GM12872 (cell line): ENCODE measurements at regions not wholly inside any gene's neighbourhood (a gene's known extent, or its start where the extent isn't known, plus 50 kb on each side); places are given as distances from the start of the nearest gene placed in this dataset.

Source experiments
- TF ChIP-seq, protein P1 (sequence below): IDR thresholded peaks from 3 replicates; pipeline ENCODE4 v1.5.1; 2011; ENCODE audit warnings: low read depth, mild to moderate bottlenecking, low read length, moderate library complexity; ENCODE audit not compliant: insufficient read depth

DNA sequence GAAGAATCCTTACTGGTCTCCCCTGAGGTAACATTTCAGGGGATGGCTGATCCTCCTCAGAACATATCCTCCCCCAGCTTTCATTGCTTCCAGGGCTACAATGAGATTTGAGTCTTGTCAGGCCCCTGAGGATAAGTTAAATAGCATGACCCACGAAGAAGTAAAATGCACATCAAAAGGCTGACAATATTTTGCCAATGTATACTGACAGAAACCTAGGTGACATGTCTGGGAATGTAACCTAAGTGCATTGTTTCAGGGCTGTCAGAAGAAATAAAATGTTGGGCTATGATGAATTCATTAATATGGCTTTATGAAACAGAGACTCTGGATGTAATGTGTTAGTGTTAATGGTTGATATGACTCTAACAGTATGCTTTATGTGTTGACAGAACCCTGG, 471.5 kb downstream of the HDGFL1 start:
- TF ChIP-seq, protein P1, sequence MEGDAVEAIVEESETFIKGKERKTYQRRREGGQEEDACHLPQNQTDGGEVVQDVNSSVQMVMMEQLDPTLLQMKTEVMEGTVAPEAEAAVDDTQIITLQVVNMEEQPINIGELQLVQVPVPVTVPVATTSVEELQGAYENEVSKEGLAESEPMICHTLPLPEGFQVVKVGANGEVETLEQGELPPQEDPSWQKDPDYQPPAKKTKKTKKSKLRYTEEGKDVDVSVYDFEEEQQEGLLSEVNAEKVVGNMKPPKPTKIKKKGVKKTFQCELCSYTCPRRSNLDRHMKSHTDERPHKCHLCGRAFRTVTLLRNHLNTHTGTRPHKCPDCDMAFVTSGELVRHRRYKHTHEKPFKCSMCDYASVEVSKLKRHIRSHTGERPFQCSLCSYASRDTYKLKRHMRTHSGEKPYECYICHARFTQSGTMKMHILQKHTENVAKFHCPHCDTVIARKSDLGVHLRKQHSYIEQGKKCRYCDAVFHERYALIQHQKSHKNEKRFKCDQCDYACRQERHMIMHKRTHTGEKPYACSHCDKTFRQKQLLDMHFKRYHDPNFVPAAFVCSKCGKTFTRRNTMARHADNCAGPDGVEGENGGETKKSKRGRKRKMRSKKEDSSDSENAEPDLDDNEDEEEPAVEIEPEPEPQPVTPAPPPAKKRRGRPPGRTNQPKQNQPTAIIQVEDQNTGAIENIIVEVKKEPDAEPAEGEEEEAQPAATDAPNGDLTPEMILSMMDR, result no peak

DNA sequence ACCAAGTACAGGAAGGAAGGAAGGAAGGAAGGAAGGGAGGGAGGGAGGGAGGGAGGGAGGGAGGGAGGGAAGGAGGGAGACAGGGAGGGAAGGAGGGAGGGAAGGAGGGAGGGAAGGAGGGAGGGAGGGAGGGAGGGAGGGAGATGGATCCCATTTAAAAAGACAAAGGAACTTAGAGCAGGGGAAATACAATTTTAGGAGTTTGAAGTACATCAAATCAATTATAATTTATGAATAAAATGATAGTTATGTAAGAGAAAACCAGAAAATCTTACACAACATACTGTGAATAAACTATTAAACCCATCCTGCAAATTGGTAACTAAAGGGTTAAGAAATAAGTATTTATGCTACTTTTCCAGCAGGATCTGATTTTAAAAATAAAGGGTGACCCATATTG, 475.9 kb downstream of the HDGFL1 start:
- TF ChIP-seq, protein P1, result no peak

DNA sequence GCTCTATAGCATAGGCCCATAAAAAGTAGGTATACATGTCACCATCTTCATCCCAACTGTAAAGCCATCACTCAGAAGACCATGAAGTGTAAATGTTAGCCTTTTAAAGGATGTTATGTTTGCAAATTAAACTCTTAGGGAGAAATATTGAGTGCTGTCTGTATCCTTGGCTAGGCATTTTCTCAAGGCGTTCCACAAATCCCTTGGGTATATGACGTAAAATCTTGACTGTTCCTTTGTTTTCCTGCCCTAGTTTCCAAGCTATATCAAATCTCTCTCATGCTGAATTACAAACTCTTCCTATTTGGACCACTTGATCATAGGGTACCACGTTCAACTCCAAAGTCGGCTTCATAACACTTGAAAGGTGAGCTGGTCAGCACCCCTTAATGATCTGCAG, 486.2 kb downstream of the HDGFL1 start:
- TF ChIP-seq, protein P1, result no peak

DNA sequence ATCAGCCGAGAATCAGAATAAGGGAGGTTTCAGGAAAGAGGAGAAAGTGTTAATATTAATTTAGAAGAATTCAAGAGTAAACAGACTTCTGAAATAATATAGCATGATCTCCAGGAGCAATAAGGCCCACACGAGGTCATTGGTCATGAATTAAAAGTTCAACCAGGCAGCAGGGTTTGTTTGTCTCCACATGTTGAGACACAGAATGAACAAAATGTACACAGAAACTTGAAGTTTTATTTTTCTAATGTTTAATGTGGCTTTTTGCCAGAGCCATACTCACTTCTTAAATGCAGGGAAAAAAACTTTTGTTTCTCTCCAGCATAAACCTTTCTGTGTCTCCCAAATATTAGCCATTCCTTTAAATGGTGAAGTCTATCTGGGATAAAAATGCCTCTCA, 504.5 kb downstream of the HDGFL1 start:
- TF ChIP-seq, protein P1, result no peak

DNA sequence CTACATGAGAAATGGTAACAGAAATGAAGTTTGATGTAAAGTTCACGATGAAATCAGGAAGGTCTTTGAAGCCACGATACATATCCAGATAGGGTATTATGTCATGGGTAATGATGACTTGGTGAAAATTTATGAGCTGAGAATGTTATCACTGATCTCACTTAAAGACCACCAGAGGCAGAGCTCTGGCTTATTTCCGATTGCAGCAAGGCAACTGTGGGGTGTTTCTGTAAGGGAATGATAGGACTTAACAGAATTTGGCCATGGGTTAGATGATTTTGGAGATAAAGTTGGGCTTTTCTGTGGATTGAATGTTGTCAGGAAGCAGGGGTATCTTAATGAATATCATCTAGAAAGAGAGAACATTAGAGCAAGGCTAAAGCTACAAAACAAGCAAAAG, 508.4 kb downstream of the HDGFL1 start:
- TF ChIP-seq, protein P1, result no peak

DNA sequence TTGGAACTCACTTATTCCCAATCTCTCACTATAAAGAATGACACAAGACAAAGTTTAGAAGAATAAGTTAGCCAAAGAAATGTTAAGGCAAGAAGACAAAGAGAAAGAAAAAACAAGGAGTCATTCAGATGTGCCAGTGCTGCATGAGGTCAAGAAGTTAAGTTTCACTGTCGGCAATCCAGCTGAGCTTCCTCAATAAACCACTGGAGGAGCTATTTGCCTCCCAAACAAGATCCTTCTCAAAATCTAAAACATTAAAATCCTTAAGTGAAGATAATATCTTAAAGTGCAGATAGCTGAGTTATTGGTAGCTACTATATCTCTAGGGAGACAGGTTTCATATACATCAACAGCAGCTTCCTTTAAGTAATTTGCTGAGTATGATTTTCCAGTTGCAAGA, 512.3 kb downstream of the HDGFL1 start:
- TF ChIP-seq, protein P1, result no peak

DNA sequence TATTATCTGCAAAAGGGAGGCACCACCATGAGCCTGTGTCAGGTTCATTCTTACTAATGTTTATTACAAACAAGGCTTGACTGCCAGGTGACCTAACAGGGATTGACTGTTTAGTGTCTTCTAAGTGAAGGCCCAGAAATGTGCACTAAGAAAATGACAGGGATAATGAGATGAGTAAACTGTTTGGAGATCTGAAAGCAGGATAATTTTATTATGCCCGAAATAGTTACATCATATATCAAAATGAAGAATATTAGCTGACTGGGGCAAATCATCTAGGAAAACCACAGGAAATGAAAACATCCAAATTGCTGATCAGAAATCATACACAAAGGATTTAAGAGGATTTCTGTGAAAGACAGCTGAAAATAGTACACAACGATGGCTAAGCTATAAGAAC, 516.7 kb downstream of the HDGFL1 start:
- TF ChIP-seq, protein P1, result no peak

DNA sequence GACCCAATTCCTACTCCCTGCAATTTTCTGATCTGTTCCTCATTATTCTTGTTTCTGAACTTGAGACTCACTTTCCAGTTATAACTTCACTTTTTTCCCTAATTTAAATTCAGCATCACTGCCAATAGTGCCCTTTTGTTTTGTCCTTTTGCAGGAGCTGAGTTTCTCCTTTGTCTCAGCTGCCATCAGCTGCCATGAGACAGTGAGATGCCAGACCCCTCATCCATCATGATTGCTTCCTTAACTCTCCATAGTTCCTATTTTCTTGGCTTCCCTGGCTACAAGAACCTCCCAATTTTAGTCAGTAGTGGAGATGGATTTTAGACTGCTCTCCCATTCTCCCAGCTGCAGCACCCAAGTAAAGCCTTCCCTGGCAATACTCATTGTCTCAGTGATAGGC, 518.1 kb downstream of the HDGFL1 start:
- TF ChIP-seq, protein P1, result no peak
